ENCODE measurements at regions not wholly inside any gene's neighbourhood (a gene's known extent, or its start where the extent isn't known, plus 50 kb on each side); places are given as distances from the start of the nearest gene placed in this dataset.

DNA sequence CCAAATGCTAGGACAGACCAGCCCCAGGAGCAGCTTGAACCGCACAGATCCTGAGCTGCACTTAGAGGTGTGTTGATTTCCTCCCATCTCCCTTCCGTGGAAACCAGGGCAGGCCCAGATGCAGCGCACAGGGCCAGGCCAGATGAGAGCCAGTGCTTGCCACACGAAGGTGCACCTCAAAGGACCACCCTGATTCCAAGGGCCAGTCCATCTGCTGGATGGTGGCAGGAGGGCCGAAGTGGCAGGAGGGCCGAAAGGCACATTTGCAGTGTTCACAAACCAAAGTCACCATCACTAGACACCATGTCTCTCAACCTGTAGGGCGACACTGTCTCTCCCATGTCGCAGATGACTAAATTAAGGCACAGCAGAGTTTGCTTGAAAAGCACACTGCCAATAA, 370.7 kb upstream of the MYT1L start (continued):
- TF ChIP-seq, protein P1, sequence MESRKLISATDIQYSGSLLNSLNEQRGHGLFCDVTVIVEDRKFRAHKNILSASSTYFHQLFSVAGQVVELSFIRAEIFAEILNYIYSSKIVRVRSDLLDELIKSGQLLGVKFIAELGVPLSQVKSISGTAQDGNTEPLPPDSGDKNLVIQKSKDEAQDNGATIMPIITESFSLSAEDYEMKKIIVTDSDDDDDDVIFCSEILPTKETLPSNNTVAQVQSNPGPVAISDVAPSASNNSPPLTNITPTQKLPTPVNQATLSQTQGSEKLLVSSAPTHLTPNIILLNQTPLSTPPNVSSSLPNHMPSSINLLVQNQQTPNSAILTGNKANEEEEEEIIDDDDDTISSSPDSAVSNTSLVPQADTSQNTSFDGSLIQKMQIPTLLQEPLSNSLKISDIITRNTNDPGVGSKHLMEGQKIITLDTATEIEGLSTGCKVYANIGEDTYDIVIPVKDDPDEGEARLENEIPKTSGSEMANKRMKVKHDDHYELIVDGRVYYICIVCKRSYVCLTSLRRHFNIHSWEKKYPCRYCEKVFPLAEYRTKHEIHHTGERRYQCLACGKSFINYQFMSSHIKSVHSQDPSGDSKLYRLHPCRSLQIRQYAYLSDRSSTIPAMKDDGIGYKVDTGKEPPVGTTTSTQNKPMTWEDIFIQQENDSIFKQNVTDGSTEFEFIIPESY (IDR thresholded peaks at IDR 0.05; ENCODE audit: extremely low read depth, insufficient replicate concordance, low read length) = no peak
- TF ChIP-seq ZNF274 (IDR thresholded peaks at IDR 0.05; ENCODE audit: low read depth, low read length) = no peak
- TF ChIP-seq ZFX (IDR thresholded peaks at IDR 0.05) = no peak

- no peak overlapping the region for H2AFZ ChIP-seq (ENCODE audit: low read depth, low read length, poor library complexity, severe bottlenecking)
- H4K20me1 ChIP-seq (ENCODE audit: insufficient read depth) = no peaks in the 10 kb centered on the region
- no peaks in the 10 kb centered on the region for H3K79me2 ChIP-seq (ENCODE audit: insufficient read depth, low read length)
- H3K27ac ChIP-seq (ENCODE audit: low read depth, low read length) = no peak overlapping the region
- ChIA-PET RAD21 (ENCODE audit: low non-redundant PET in 1 of 2, low total read pairs in 2 of 2, uncharacterized antibody in 2 of 2, unreplicated experiment in 2 of 2) (no interaction called here), POLR2A (no interaction called here), CTCF (no interaction called here)
- TF ChIP-seq EZH2 (IDR thresholded peaks at IDR 0.05) = no peak
- TF ChIP-seq EGR1 (IDR thresholded peaks at IDR 0.05; ENCODE audit: low read depth) = no peak
- TF ChIP-seq RAD21 (IDR thresholded peaks at IDR 0.05; ENCODE audit: low read depth) = no peak
- TF ChIP-seq ZFX (IDR thresholded peaks at IDR 0.05) = no peak
- TF ChIP-seq, protein P2, sequence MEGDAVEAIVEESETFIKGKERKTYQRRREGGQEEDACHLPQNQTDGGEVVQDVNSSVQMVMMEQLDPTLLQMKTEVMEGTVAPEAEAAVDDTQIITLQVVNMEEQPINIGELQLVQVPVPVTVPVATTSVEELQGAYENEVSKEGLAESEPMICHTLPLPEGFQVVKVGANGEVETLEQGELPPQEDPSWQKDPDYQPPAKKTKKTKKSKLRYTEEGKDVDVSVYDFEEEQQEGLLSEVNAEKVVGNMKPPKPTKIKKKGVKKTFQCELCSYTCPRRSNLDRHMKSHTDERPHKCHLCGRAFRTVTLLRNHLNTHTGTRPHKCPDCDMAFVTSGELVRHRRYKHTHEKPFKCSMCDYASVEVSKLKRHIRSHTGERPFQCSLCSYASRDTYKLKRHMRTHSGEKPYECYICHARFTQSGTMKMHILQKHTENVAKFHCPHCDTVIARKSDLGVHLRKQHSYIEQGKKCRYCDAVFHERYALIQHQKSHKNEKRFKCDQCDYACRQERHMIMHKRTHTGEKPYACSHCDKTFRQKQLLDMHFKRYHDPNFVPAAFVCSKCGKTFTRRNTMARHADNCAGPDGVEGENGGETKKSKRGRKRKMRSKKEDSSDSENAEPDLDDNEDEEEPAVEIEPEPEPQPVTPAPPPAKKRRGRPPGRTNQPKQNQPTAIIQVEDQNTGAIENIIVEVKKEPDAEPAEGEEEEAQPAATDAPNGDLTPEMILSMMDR (IDR thresholded peaks at IDR 0.05 in 2 of 3, conservative IDR thresholded peaks at IDR 0.05 in 1 of 3; ENCODE audit: borderline replicate concordance in 1 of 3, insufficient read depth in 1 of 3, low read depth in 2 of 3, low read length in 2 of 3) = no peak
- no peak for TF ChIP-seq TCF7L2 (IDR thresholded peaks at IDR 0.05; ENCODE audit: borderline replicate concordance, extremely low read depth, insufficient read depth, insufficient read length)
- no peak for TF ChIP-seq SP1 (IDR thresholded peaks at IDR 0.05; ENCODE audit: low read depth)
- TF ChIP-seq MAX (IDR thresholded peaks at IDR 0.05) = no peak
- no peak for ATAC-seq
- no peak overlapping the region for H3K4me2 ChIP-seq (ENCODE audit: low read length)
- H3K27me3 ChIP-seq (ENCODE audit: insufficient read depth, low read length) = peaks cover 25% of the 10 kb centered on the region; the same call in 1 of the 2 replicates
- no peaks in the 10 kb centered on the region for H3K9me3 ChIP-seq (ENCODE audit: control insufficient read depth in 1 of 2, insufficient read depth in 1 of 2, low read depth in 1 of 2, low read length in 2 of 2)
- intact Hi-C loops (cut with micrococcal nuclease) = no loop called here
- BruUV-seq (replicated peaks) = no TSS peak
- no peaks in the 10 kb centered on the region for H3K4me1 ChIP-seq (ENCODE audit: control insufficient read depth in 1 of 2, insufficient read depth in 2 of 2, low read length in 2 of 2)
- no peaks in the 10 kb centered on the region for H3K36me3 ChIP-seq (ENCODE audit: control insufficient read depth in 1 of 2, insufficient read depth in 2 of 2, low read length in 2 of 2)
- no peaks in the 10 kb centered on the region for H3K9me2 ChIP-seq (ENCODE audit: insufficient read depth)
- DNase-seq (ENCODE audit: low read depth, low spot score) = no peak
- no peak overlapping the region for H3K4me3 ChIP-seq (replicated peaks in 1 of 2; ENCODE audit: low read depth in 1 of 2, low read length in 2 of 2)
- no peak overlapping the region for H3K9ac ChIP-seq (ENCODE audit: low read length)
These were observed 370.2 kb upstream of the MYT1L start for GRCh38 chr2:2701176-2701781.

Data from HCT116 (cell line).